KG1 (cell line): ENCODE measurements at regions not wholly inside any gene's neighbourhood (a gene's known extent, or its start where the extent isn't known, plus 50 kb on each side); places are given as distances from the start of the nearest gene placed in this dataset.

ENCODE experiments used
- DNase-seq: peaks from one replicate; lab custom pipeline; 2025; lab: John Stamatoyannopoulos, UW

DNA sequence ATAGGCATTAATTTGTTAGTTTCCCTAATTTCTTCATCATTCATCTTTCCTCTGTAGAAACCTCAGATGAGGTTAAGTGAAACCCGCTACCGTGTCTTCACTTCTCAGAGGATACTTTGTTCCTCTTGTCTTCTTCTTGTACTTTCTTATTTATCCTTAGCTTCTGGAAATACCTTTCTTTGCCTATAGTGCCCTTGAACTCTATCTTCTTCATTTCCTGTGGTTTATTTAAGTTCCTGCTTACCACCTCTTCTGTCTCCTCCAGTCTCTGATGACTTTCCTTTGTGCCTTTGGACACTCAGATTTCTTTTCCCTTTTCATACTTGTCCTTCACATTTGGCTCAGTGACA is 159.6 kb upstream of the LEF1 start:
- no peak for DNase-seq

DNA sequence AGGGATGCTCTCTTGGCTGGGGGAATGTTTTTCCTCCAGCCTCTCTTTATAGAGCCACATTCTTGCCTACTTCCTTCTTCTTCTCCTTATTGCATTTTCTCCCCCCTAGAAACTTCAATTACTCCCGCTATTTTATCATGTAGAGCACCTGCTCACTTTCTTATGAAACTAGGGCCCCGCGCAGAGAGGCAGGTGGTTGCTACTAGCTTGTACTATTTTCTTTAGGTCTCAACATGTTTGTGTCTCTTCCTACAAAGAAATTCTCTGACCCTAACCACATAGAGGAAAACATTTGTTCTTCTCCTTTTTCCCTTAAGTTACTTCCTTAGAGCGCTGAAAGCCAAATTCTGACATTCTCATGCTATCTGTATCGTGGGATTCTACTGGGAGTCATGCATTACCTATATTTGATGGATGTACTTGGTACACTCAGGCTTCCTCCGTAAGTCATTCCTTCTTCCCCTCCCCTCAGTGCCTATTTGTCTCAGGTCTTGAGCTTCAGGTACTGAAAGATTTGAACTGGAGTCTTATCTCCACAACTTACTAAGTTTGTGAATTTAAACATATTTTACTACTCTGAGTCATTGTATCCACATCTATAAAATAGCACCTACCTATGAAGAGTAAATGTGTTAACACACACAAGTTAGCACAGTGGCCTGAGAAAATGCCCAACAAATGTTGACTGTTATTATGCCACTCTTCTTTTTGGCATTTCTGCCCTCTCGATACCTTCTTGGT is 159.1 kb upstream of the LEF1 start:
- DNase-seq, result no peak

DNA sequence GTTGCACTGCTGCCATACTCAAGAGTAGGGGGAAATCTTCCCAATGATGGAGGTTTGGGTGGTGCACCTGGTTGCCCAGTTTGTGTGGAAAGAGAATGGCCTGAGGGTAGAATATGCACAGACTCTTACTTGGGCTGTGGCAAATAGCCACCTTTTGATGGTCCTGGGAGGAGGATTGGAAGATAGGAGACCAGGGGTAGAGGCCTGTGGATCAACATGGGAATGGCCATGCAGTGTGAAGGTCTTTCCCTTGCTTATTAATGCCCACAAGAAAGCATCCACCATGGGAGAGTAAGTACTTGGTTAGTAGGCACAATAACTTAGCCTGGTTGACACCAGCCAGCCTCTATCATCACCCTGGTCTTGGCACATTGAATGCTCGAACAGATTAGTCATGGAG is 156.8 kb upstream of the LEF1 start:
- DNase-seq, result no peak

DNA sequence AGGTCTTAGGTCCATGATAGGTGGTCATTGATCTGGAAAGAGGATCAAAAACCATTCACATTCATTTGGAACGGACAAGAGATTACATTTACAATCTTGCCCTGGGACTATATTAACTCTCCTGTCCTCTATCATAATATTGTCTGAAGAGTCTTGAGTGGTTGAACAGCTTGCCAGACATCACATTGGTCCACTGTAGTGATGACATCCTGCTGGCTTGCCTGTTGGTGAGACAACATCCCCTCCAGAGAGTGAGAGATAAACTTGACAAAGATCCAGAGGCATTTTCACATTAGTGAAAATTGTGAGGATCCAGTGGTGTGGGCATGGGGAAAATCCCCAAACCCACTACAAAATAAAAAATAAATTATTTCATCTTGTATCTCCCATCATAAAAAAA is 155.7 kb upstream of the LEF1 start:
- DNase-seq, result no peak

DNA sequence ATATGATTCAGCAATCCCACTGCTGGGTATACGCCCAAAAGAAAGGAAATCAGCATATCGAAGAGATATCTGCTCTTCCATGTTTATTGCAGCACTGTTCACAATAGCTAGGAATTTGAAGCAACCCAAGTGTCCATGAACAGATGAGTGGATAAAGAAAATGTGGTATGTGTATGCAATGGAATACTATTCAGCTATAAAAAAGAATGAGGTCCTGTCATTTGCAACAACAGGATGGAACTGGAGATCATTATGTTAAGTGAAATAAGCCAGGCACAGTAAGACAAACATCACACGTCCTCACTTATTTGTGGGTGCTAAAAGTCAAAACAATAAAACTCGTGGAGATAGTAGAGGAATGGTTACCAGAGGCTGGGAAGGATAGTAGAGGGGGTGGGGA is 153.8 kb upstream of the LEF1 start:
- DNase-seq, result no peak

DNA sequence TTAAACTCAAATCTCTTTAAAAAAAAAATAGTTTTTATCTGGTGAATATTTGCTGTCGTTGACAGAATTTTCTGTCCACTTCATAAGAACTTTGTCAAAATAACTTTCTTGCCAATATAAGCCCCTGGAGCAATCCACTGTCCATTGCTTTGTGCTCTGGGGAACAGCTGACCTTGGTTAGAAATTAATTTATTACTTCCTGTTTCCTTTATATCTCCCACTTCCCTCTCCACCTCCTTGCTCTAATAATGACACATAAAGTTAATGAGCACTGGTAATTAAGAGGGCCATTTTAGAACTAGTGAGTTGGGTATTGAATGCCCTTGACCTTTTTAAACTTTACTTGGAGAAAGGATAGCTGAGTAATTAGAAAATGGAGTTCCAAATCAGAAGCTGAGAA is 151.3 kb upstream of the LEF1 start:
- DNase-seq, result no peak

DNA sequence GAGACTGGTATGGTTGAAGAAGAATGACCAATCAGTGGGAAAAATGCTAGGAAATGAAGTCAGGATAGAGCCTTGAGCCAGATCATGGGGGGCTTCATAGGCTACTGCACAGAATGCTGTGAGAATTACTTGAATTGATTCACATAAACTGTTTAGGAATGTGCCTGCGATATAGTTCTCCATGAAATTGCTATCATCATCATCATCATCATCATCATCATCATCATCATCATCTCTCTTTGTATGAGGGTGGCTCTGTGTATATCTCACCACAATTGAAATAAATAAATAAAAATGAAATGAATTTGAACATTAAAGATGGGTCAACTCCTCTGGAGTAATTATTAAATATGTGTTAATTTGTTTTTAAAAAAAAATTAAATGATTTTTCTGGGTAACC is 148.6 kb upstream of the LEF1 start:
- DNase-seq, result no peak

DNA sequence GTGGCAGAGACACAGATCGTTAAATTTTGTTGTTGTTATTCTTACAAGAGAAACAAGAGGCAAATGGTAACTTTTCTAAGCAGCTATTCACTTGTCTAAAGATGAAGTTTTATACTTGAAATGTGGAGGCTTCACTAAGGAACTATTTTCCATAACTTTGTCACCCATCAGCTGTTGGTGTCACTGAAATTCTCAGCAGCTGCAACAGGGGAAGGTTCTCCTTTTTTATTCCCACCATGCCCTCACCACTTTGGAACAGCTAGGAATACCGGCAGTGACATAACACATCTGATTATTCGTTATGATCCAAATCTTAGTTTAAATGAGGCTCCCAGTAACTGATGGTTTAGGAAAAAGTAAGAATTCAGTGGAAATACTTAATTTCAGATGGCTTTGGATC is 147.0 kb upstream of the LEF1 start:
- DNase-seq, result no peak

DNA sequence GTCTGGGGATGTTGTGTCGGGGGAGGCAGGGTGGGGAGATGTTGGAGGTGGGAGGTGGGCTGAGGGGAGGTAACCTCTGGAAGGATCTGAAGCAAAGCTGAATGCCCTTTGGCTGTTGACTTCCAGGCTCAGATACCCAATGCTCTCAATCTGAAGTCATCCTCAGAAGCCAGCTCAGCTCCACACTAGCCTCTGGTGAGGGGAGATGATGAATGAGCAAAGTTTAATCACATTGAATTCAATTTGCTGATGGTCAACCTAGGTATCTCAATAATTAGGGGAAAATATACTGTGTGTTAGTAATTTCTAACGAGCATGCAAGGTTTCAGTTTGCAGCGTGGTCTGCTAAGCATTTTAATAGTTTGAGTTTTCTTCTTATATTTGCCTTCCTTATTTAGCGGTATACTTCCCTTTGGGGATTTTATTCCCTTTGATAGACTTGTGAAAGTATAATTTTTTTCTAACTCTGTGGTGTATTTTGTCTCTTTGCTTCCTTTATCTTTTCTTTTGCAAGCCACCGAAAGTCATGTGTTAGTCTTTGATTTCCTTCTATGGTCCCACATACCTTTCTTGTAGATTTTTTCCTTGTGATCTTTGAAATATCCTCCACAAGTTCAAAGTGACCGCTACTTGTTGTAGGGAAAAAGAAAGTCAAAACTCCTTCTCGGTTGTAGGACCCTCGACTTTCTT is 146.3 kb upstream of the LEF1 start:
- no peak for DNase-seq

DNA sequence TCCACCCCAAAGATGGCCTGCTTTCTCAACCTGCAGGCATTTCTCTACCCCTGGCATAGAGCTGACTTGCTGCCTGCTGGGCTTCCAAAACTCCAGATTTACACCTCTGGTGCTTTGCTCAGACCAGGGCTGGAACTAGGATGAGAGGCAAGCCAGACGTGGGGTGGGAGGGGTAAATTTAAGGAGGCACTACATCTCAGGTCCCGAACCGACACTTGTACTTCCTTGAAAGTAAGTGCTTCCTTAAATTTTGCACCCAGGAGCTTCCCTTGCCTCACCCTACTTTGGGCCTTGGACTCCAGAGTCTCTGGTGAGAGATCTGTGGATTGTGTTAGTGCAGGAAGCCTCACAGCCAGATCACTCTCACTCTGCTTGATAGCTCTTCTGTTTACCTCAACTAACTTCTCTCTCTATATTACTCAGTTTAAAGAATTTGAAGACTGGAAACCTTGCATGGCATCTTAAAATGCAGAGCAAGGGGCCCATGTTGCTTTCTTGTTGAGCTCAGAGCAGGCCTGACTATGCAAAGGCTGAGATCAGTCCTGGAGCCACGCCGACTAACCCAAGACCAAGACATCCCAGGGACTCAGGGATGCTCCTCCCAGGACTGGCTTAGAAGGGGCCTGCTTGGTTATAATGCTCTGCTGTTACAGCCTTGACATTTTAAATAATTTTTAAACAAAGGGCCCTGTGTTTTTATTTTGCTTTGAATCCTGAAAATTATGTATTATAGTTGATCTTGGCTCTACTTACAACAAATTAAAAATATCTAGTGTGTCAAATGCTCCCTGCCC is 145.0 kb upstream of the LEF1 start:
- DNase-seq, result no peak

DNA sequence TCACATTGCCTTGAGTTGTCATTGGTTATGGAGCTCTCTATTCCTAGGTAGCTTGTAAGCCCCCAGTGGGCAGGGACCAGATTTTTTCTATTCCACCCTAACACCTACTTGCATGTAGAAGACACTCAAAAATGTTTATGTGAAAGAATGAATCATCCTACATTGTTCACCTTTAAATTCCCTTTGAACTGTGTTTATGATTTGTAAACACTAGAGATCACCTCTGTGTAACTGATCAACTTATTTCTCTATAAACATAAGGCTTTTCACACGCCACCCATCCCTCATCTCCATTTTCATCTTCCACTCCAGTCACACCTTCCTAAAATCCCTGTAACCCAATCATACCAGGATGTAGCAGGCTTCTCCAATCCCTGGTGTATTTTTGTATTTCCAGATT is 142.6 kb upstream of the LEF1 start:
- no peak for DNase-seq

DNA sequence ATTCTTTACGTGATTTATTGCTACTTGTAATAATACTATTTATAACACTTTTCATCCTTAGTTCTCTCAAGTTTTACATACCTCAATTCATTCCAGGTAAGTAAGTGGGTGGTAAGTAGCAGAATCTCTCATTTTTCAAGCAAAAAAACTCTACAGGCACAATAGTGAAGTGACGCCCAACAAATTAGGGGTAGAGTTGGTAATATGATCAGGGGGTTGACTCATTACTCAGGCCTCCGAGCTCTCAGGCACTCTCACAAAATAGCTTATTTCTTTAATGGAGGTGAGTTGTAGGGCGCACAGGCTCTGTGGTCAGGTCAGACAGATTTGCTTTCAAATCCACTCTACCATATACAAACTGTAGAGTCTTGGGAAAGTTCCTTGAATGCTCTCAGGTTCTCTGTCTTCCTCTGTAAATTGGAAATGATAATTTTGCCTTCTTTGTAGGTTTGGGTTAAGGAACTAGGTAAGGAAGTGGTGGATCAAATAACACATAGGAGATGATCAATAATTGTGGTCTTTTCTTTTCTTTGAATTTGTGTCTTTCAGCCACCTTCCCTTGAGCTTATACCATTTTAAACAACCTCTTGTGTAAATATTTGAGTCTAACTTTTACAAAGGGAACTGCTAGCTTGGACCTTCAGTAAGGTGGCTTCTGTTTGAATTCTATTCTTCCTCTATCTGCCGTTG is 134.9 kb upstream of the LEF1 start:
- no peak for DNase-seq

DNA sequence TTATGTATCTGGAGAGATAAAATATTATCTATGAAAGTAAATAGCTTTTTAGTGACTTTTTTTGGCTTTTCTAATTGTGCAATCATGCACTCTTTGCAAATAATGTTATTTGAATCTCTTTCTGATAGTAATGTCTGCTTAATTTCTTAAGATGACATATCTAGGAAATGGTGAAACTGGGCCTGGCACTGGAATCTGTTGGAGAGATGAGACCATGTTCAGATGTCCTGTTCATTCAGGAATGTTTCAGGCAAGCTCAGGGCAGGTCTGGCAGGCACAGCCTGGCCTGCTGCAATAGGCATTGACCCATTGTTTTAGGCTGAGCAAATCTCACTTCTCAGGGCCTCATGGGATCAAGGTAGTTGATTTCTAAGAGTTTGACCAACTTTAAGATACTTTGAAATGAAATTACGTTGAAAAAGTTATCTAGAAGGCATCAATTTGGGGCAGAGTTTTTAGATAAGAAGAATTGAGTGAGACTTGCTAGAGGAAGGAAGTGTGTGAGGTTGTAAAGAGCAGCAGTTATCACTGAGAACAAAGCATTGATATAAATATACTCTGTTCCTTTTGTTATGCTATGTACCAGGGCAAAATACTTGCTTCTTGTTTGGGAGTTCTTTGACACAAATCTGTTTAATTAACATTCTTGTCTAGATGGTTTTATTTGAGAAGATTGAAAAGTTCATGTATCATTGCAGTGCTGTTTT is 133.0 kb upstream of the LEF1 start:
- DNase-seq, result no peak

DNA sequence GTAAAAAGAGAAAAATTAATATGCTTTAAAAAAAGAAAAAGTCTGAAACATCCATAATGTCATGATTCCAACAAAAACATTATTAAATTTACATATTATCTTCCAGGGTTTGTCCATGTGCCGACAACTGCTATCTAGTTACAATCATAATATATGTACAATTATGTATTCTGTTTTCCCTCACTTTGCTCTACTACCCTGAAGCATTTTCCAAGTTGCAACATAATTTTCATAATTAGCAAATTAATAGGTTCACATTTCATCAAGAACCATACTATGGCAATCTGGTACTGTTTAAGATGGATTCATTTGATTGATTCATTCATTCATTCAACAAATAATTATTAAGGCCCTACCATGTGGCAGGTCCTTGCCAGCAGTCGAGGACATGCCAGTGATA is 128.9 kb upstream of the LEF1 start:
- no peak for DNase-seq

DNA sequence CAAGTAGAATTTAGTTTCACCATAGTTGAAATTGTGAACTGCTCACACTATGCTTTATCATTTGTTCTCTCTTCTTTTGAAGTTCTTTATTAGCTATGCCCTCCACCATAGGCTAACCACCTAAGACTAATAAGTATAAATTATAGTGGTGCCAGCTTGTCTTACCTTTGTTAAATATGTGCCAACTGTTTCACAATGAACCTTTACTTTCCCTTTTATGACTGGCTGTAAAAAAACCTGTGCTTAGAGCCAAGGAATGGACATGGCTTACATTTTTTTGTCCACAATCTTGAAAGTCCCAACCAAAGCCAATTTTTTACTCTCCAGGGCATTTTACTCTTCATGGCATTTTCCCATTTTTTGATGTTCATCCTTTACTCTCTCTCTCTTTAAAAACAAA is 123.5 kb upstream of the LEF1 start:
- no peak for DNase-seq

DNA sequence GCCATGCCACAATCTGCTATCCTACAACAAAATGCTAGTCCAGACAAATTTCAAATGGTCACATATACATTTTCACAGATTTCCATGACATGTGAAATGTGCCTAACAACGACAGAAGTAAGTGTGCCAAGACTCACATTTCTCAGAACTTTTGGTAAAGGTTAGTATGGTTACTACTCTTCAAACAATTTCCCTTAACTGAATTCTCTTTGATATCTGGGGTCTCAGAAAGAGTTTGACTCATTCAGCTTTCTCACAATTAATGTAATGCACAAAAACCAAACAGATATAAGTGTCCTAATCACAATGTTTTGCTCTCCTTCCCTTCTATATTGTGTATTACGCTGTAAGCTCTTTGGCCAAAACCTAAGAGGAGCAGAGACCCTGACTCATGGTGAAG is 122.4 kb upstream of the LEF1 start:
- DNase-seq, result no peak

DNA sequence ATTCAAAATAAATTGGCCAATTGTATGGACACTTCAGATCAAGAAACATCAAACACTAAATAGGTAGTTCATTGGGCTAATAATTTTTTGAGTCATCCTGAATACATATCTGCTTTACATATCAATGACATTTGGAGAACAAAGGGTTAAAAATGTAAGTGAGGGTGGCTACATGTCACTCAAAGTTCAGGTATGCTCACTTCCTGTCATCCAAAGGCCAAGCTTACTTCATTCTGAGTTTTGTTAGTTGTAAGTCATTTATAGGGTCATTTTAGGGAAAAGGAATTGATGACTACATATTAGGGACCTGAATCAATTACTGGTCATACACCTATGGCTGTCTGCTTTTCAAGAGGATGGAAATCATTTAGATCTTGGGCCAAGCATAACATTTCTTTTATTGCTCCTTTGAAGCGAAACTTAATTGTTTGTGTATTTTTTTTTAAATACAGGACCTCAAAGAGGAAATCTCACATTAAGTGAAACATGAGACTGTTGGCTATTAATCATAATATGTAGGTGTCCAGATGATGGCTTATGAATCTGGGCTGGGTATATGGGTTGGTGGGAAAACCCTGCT is 119.2 kb upstream of the LEF1 start:
- DNase-seq, result no peak

DNA sequence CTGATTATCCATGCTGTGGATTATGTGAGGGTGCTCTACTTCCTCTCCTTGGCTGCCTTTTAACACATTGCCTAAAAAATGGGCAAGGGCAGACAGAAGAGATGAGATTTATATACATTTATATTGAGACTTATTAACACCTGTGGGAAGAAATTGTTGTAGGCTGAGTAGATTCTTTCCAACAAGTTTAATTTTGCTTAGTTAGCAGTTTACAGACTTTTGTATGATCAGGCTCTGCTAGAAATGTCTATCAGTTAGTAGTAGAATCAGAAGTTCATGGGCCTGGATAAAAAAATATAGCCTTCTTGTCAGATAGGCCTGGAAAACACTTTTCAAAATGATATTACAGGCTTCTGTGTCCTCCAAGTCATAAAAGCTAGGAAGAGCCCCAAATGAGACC is 111.3 kb upstream of the LEF1 start:
- no peak for DNase-seq

DNA sequence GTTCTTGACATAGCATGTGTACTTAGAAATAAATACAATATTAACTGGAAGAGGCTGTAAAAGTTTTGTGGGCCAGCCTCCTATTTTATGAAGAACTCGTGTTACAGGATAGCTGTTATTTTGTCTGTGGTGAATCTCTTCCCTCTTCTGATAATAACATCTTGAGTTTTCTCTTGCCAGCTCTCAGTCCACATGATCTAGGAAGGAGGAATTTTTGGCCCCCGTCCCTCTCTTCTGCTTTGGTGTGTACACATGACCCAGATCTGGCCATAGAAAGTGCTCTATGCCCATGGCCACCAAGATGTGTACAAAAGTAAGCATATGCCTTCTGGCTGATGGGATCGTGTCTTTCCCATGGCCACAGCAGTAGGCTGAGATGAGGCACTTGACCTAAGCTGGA is 108.0 kb upstream of the LEF1 start:
- DNase-seq, result no peak

DNA sequence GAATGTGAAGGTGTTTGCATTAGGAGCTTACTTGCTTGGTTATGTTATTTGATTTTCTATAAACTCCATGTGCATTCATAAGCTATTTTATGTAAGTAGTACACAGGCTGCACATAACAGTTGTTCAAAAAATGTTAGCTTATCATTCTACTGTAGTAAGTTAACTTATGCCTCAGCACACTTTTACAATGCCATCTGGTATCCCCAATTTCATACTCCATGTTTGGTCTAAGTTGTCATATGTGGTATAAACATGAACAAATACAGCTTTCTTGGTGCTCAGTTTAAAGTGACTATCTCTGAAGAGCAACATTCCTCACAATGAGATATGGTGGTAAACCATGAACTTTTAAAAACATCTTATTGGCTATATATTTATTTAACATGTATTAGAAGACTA is 104.3 kb upstream of the LEF1 start:
- DNase-seq, result no peak

DNA sequence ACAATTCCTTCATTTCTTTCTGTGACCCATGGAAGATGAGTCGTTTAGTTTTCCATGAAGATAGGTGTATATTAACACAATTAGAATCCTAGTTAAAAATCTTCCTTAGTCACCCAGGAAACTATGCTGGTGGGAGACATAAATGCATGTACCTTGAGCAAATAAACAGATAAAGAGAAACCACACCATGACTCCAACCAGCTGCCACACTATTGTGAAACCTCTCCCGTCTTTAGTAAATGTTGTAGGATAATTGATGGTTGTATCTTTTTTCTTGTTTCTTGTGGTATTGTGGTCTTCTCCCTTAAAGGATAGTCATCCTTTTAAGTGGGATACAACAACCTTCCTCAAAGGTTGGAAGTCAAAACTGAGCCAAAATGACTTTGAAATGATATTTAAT is 103.8 kb upstream of the LEF1 start:
- no peak for DNase-seq

DNA sequence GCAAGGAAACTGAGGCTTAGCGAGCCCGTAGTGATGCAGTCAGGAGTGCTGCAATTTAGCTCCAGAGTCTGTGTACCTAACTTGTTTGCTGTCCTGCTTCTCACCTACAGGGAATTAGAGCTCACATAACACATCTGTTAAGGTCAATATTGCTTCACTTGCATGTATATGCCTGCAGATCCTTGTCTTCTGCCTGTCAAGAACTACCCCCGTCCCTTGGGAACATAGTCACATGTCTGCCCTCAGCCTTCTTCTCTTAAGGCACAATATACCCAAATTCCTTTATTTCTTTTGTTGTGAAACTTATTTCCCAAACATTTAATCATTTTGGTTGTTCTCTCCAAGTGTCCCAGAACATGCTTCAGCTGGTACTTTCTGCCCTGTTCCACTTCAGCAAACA is 103.3 kb upstream of the LEF1 start:
- no peak for DNase-seq
